ENCODE measurements at regions not wholly inside any gene's neighbourhood (a gene's known extent, or its start where the extent isn't known, plus 50 kb on each side); places are given as distances from the start of the nearest gene placed in this dataset.

GRCh38 chr1:80806431-80806830, 994.3 kb upstream of the ADGRL2 start:
- TF ChIP-seq POLR2A (IDR thresholded peaks at IDR 0.05) = no peak
- TF ChIP-seq CTCF (IDR thresholded peaks at IDR 0.05) = no peak

Data from right lobe of liver (tissue), 4 donors.